ENCODE measurements at regions not wholly inside any gene's neighbourhood (a gene's known extent, or its start where the extent isn't known, plus 50 kb on each side); places are given as distances from the start of the nearest gene placed in this dataset.

GRCh38 chr5:54390015-54390414, 65.5 kb upstream of the HSPB3 start:
- no TSS peak for BruUV-seq (replicated peaks)
- Histone ChIP-seq H3K9ac (ENCODE audit: insufficient read depth in 1 of 2, low read depth in 2 of 2, low read length in 2 of 2) (peak overlapping the region in 1 of 2 experiments; percentile 45; a peak in 2 of 4 replicates), H3K9me1 (ENCODE audit: control insufficient read depth, insufficient read depth, low read length) (no peaks in the 10 kb centered on the region), H3K27me3 (ENCODE audit: control insufficient read depth in 2 of 2, insufficient read depth in 2 of 2, low read length in 2 of 2) (no peaks in the 10 kb centered on the region), H4K20me1 (replicated peaks; ENCODE audit: control insufficient read depth, insufficient read depth, low read length) (no peaks in the 10 kb centered on the region), H3K9me3 (replicated peaks; ENCODE audit: control insufficient read depth, insufficient read depth, low read depth, low read length) (no peaks in the 10 kb centered on the region), H3K4me3 (no peak overlapping the region), H3K36me3 (ENCODE audit: control insufficient read depth, insufficient read depth, low read length) (peaks cover 23% of the 10 kb centered on the region), H3K27ac (ENCODE audit: extremely low read depth, low read depth, low read length) (peak overlapping the region; percentile 86), H3K79me2 (ENCODE audit: control insufficient read depth, insufficient read depth, low read length) (peaks cover 96% of the 10 kb centered on the region), H3K4me1 (replicated peaks in 1 of 2; ENCODE audit: control insufficient read depth in 2 of 2, insufficient read depth in 2 of 2, low read length in 2 of 2) (peaks cover 0 to 50% of the 10 kb centered on the region in 2 experiments; a peak in 3 of 5 replicates), H3K4me2 (ENCODE audit: insufficient read depth, low read length) (no peak overlapping the region), H2AFZ (ENCODE audit: low read depth, low read length) (peak overlapping the region; percentile 7; the same call in 1 of the 2 replicates)
- in situ Hi-C loops (cut with MboI), result no loop called here
- ChIA-PET CTCF (ENCODE audit: low intra/inter-chr PET ratio) (no interaction called here), POLR2A (interaction anchor here (0.6 to 1.0 kb wide), 6 partner anchors 11 to 77 kb away, joined by 3 to 4 read pairs (median 3); no protein-coding TSS in a partner anchor)
- intact Hi-C loops (cut with micrococcal nuclease), result loop anchor here (5.0 kb wide), 2 partner anchors 63 to 78 kb away; partner anchors contain the start of gene ARL15
- FAIRE-seq, result peak; percentile 95
- peak; percentile 75 to 90 (median 78) for DNase-seq (ENCODE audit: extremely low read depth in 1 of 4, low spot score in 3 of 4)
- peak; percentile 85 for ATAC-seq
- TF ChIP-seq TAL1 (IDR thresholded peaks at IDR 0.05), result peak; percentile 24; the same call in 1 of the 2 replicates
- TF ChIP-seq NFE2 (IDR thresholded peaks at IDR 0.05; ENCODE audit: low read depth), result peak; percentile 69
- TF ChIP-seq RB1 (IDR thresholded peaks at IDR 0.05; ENCODE audit: low read depth), result no peak
- TF ChIP-seq ASH1L (IDR thresholded peaks at IDR 0.05; ENCODE audit: borderline replicate concordance, low read depth, partially characterized antibody), result no peak
- peak; percentile 80 for TF ChIP-seq ZBTB40 (IDR thresholded peaks at IDR 0.05)
- no peak for TF ChIP-seq ZBTB40 (CRISPR knock-in tag; IDR thresholded peaks at IDR 0.05)
- TF ChIP-seq GATAD2B (IDR thresholded peaks at IDR 0.05; ENCODE audit: borderline replicate concordance), result peak; percentile 49; the same call in 1 of the 2 replicates
- TF ChIP-seq ZNF592 (IDR thresholded peaks at IDR 0.05), result peak; percentile 24; the same call in 1 of the 2 replicates
- peak; percentile 38; the same call in 1 of the 2 replicates for TF ChIP-seq TEAD4 (IDR thresholded peaks at IDR 0.05; ENCODE audit: low read length)
- TF ChIP-seq TEAD4 (CRISPR knock-in tag; IDR thresholded peaks at IDR 0.05; ENCODE audit: borderline replicate concordance), result no peak
- peak; percentile 39; the same call in 1 of the 2 replicates for TF ChIP-seq MAFF (IDR thresholded peaks at IDR 0.05; ENCODE audit: low read length)
